Gastroesophageal sphincter (tissue), 4 donors: ENCODE measurements at regions not wholly inside any gene's neighbourhood (a gene's known extent, or its start where the extent isn't known, plus 50 kb on each side); places are given as distances from the start of the nearest gene placed in this dataset.

Experiments used
- ATAC-seq: fragments of 150-250 bp; one replicate; pipeline ENCODE4 v1.9.1; 2016; ENCODE audit warnings: mild to moderate bottlenecking, moderate library complexity
- H3K27ac ChIP-seq, 4 donors: fragments of 200-600 bp; sonication (generic) in 3 of 4; 1 replicate in 3 of 4; 2 replicates in 1 of 4; pipeline ENCODE4 v1.5.1; 2016 to 2019
- H3K27me3 ChIP-seq: fragments of 200-600 bp; sonication (generic); one replicate; pipeline ENCODE4 v1.5.1; 2019
- H3K36me3 ChIP-seq, 2 donors: fragments of 200-600 bp; sonication (generic); one replicate each; pipeline ENCODE4 v1.5.1; 2019; ENCODE audit warnings: control low read depth in 1 of 2
- H3K4me1 ChIP-seq, 3 donors: fragments of 200-600 bp; sonication (generic); 1 replicate in 2 of 3; 2 replicates in 1 of 3; pipeline ENCODE4 v1.5.1; 2016 to 2019; ENCODE audit warnings: control low read depth in 2 of 3
- H3K4me3 ChIP-seq, 2 donors: fragments of 200-600 bp; sonication (generic); one replicate each; pipeline ENCODE4 v1.5.1; 2019; ENCODE audit warnings: mild to moderate bottlenecking in 1 of 2, moderate library complexity in 1 of 2
- H3K9me3 ChIP-seq, 3 donors: fragments of 200-600 bp; sonication (generic); one replicate each; pipeline ENCODE4 v1.5.1; 2017 to 2019; ENCODE audit warnings: control low read depth in 2 of 3
- EP300 ChIP-seq: sonication (generic); formaldehyde crosslinking; IDR thresholded peaks from one replicate; pipeline ENCODE4 v1.6.1; 2017; ENCODE audit warnings: antibody characterized with exemption, mild to moderate bottlenecking
- POLR2A ChIP-seq, 2 donors: fragments of 450-650 bp; IDR thresholded peaks; one replicate each; pipeline ENCODE4 v1.6.1; 2017; ENCODE audit warnings: antibody characterized with exemption in 2 of 2, mild to moderate bottlenecking in 2 of 2, moderate library complexity in 1 of 2
- POLR2AphosphoS5 ChIP-seq: sonication (generic); formaldehyde crosslinking; IDR thresholded peaks from one replicate; pipeline ENCODE4 v1.6.1; 2017; ENCODE audit warnings: antibody characterized with exemption
- WGBS, 2 donors: methylation state at CpG; one replicate each; pipeline ENCODE4 v1.1.5; 2018; ENCODE audit warnings: low coverage in 1 of 2; 5-methylcytosine and 5-hydroxymethylcytosine counted together
- TF ChIP-seq, protein P1 (sequence below), 4 experiments: fragments of 200-600 bp in 2 of 4; fragments of 450-650 bp in 2 of 4; sonication (generic) in 1 of 4; IDR thresholded peaks; one replicate each; pipeline ENCODE4 v1.5.1; 2017 to 2019; ENCODE audit warnings: antibody characterized with exemption in 4 of 4, mild to moderate bottlenecking in 2 of 4, moderate library complexity in 2 of 4

DNA sequence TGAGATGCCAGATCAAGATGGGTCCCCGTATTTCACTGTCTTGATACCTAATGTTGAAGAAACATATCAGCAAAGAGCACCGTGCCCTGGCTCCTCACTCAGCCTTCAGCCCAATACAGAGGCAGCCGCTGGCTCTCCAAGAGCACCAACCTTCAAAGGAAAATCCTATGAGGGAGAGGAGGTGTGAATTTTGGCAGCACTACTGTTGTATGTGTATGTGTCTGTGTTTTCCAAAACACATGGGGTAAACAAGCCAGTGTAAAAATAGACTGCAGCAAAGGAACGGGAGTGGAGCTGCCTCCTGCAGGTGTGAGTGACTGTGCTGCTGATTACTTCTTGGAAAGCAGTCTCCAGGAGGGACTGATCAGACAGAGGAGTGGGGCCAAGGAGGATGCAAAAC, 194.0 kb upstream of the CDH5 start:
- no peak overlapping the region for H3K27ac ChIP-seq
- no peak for ATAC-seq
- H3K4me3 ChIP-seq = no peak overlapping the region
- WGBS, 2 donors = 83% methylated on average over 1 of the region's 4 CpGs; no CpG with 5 or more reads in 1 of the 2 donors
- no peaks in the 10 kb centered on the region for H3K27me3 ChIP-seq
- no peak for TF ChIP-seq POLR2AphosphoS5
- no peak for TF ChIP-seq POLR2A (IDR thresholded peaks at IDR 0.05)
- TF ChIP-seq EP300 = no peak
- TF ChIP-seq, protein P1, sequence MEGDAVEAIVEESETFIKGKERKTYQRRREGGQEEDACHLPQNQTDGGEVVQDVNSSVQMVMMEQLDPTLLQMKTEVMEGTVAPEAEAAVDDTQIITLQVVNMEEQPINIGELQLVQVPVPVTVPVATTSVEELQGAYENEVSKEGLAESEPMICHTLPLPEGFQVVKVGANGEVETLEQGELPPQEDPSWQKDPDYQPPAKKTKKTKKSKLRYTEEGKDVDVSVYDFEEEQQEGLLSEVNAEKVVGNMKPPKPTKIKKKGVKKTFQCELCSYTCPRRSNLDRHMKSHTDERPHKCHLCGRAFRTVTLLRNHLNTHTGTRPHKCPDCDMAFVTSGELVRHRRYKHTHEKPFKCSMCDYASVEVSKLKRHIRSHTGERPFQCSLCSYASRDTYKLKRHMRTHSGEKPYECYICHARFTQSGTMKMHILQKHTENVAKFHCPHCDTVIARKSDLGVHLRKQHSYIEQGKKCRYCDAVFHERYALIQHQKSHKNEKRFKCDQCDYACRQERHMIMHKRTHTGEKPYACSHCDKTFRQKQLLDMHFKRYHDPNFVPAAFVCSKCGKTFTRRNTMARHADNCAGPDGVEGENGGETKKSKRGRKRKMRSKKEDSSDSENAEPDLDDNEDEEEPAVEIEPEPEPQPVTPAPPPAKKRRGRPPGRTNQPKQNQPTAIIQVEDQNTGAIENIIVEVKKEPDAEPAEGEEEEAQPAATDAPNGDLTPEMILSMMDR (IDR thresholded peaks at IDR 0.05) = no peak
- no peaks in the 10 kb centered on the region for H3K36me3 ChIP-seq
- no peaks in the 10 kb centered on the region for H3K4me1 ChIP-seq
- H3K9me3 ChIP-seq = no peaks in the 10 kb centered on the region

DNA sequence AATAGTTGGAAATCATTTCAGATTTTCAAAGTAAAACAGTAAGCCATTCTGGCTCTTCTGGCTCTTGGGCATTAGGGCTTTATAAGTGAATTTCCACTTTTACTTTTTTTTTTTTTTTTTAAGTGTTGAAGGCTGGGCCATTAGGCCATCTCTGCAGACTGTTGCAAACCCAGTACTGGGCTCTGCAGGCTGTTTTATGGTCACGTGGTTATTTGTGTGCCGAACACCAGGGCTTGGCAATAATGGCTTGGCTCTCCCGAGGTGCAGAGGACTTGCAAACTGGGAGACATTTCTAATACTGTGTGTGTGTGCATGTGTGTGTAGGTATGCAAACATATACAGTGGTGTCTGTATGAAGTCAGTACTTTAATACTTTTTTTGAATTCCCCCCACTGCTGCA, 194.9 kb upstream of the CDH5 start:
- no peak for ATAC-seq
- WGBS, 2 donors = 100% methylated on average over 2 to 3 of the region's 3 CpGs
- Histone ChIP-seq H3K9me3 (peaks cover 0 to 7% (median 0%) of the 10 kb centered on the region in 3 donors), H3K27ac (no peak overlapping the region), H3K36me3 (no peaks in the 10 kb centered on the region), H3K4me1 (no peaks in the 10 kb centered on the region), H3K27me3 (no peaks in the 10 kb centered on the region), H3K4me3 (no peak overlapping the region)
- TF ChIP-seq POLR2AphosphoS5 (no peak), EP300 (no peak), POLR2A (IDR thresholded peaks at IDR 0.05) (no peak)
- TF ChIP-seq, protein P1 (IDR thresholded peaks at IDR 0.05) = no peak

DNA sequence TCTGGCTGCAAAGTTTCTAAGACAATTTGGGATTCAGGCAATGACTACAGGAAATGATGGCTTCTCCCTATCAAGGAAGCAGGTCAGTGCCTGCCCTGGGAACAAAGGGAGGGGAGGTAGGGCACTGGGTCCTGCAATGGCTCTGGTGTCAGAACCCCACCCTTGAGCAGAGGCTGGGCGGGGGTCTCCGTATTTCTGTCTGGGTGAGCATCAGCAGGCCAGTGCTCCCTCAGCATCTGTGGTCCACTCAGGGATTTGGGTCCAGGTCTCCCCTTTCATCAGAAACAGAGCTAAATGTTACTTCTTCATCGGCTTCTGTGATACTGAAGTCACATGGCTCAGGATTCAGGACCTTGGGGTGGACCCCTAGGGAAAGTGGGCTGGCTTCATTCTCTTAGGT, 195.5 kb upstream of the CDH5 start:
- no peak overlapping the region for H3K27ac ChIP-seq
- H3K4me1 ChIP-seq = no peaks in the 10 kb centered on the region
- no peak for ATAC-seq
- peaks cover 0 to 7% (median 0%) of the 10 kb centered on the region in 3 donors for H3K9me3 ChIP-seq
- H3K4me3 ChIP-seq = no peak overlapping the region
- no peaks in the 10 kb centered on the region for H3K27me3 ChIP-seq
- TF ChIP-seq EP300 (no peak), POLR2A (IDR thresholded peaks at IDR 0.05) (no peak), POLR2AphosphoS5 (no peak)
- TF ChIP-seq, protein P1 (IDR thresholded peaks at IDR 0.05) = no peak
- H3K36me3 ChIP-seq = no peaks in the 10 kb centered on the region
- no CpG with 5 or more reads among the region's 3 CpGs for WGBS, 2 donors

DNA sequence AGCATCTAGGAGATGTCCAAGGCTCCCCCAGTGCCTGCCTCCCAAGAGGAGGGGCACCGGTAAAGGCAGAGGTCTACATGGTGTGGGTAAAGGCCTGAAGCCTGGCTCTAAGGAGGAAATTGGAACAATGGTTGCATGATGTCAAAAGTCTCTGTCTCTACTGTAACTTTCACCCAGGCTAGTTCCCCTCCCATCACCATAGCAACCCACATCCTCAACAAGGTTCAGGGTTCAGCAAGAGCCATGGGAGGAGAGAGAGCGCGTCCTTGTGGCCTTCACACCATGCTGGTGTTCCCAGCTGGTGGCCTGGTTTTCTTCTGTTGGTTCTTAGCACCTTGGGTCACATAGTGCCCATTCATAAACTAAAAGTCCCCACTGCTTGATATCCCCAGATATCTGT, 196.7 kb upstream of the CDH5 start:
- no peak for ATAC-seq
- no peak overlapping the region for H3K4me3 ChIP-seq
- peaks cover 0 to 8% (median 0%) of the 10 kb centered on the region in 3 donors for H3K4me1 ChIP-seq
- peaks cover 0 to 15% (median 0%) of the 10 kb centered on the region in 3 donors for H3K9me3 ChIP-seq
- no peaks in the 10 kb centered on the region for H3K36me3 ChIP-seq
- 87 to 94% methylated on average over 3 of the region's 3 CpGs for WGBS, 2 donors
- H3K27me3 ChIP-seq = no peaks in the 10 kb centered on the region
- TF ChIP-seq EP300 (no peak), POLR2AphosphoS5 (no peak), POLR2A (IDR thresholded peaks at IDR 0.05) (no peak)
- TF ChIP-seq, protein P1 (IDR thresholded peaks at IDR 0.05) = no peak
- no peak overlapping the region for H3K27ac ChIP-seq

- WGBS, 2 donors = 58 to 68% methylated on average over 3 of the region's 5 CpGs
- ATAC-seq = no peak
- TF ChIP-seq EP300 (no peak), POLR2A (IDR thresholded peaks at IDR 0.05) (no peak), POLR2AphosphoS5 (no peak)
- TF ChIP-seq, protein P1 (IDR thresholded peaks at IDR 0.05) = no peak
- Histone ChIP-seq H3K9me3 (peaks cover 0 to 15% (median 0%) of the 10 kb centered on the region in 3 donors), H3K27ac (no peak overlapping the region), H3K4me1 (peaks cover 0 to 15% (median 0%) of the 10 kb centered on the region in 3 donors), H3K4me3 (no peak overlapping the region), H3K27me3 (no peaks in the 10 kb centered on the region), H3K36me3 (no peaks in the 10 kb centered on the region)
Measured at GRCh38 chr16:66168777-66169176, 197.7 kb upstream of the CDH5 start.
